ENCODE measurements at regions not wholly inside any gene's neighbourhood (a gene's known extent, or its start where the extent isn't known, plus 50 kb on each side); places are given as distances from the start of the nearest gene placed in this dataset.

DNA sequence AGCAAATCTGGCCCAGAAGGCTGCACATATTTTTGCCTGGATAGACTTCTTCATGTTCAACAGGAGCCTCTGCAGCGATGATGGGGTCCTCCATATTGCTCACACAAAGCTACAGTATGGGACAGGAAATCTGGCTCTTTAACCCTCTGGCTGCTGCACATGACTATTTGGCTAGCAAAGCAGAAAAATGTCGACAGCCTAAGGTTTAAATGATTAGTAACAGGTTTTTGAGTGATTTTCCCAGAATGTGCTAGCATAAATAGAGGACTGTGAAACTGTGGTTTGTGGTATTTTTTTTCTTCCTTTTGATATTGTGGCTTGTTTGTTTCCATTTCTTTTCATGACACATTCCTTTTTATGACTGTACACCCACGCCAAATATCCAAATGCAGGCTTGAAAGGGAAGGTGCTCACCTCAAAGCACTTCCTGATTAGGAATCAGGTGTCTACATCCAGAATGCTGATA lies 120.2 kb upstream of the GK2 start:
- TF ChIP-seq JUND (IDR thresholded peaks at IDR 0.05; ENCODE audit: low read depth) = no peak
- DNase-seq (ENCODE audit: low read depth in 1 of 2, low spot score in 1 of 2) = no peak
- in situ Hi-C loops (cut with HindIII; ENCODE audit: low pct_unique_long_range_greater_than_20kb, low sequenced_read_pairs) = no loop called here

DNA sequence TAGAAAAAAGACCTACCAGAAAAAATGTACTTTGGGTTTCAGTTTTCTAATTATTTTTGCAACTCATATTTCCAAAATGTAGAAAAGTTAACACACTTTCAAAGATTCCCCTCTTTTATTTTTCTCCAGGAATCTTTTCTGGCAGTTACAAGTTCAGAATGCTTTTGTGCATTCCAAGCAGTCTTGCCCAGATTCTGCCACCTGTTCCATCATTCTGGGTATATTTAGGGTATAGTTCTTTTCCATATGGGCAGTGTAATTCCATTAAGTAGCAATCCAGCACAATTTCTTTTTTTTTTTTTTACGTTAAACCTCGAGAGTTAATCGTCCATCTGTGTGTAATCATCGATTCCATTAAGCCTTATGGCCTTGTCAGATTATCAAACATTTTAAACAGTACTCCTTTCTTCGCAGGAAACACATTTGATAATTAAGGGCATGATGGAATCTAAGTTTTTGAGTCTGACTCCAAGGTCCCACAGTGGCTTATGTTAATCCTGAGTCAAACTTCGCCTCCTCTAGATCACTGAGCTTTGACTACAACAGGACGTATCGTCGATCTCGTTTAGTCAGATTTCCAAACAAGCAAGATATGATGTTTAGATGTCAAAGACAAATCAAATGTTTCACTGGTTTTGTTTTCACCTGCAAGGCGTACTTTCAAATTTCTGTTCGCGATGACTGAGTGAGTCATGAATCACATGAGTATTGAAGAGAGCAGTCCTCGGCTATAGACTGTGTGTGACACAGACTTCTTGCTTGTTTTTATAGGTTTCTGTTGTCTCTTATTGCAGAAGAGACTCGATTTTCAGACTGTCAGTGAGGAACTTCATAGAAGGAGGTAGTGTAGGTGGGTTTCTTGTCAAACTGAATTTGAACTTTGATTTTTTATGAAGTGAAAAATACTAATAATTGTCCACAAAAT lies 118.9 kb upstream of the GK2 start:
- in situ Hi-C loops (cut with HindIII; ENCODE audit: low pct_unique_long_range_greater_than_20kb, low sequenced_read_pairs) = no loop called here
- no peak for TF ChIP-seq JUND (IDR thresholded peaks at IDR 0.05; ENCODE audit: low read depth)

GRCh38 chr4:79516114-79516513 lies 108.1 kb upstream of the GK2 start:
- in situ Hi-C loops (cut with HindIII; ENCODE audit: low pct_unique_long_range_greater_than_20kb, low sequenced_read_pairs) = no loop called here
- no peak for DNase-seq (ENCODE audit: low read depth in 1 of 2, low spot score in 1 of 2)
- TF ChIP-seq JUND (IDR thresholded peaks at IDR 0.05; ENCODE audit: low read depth) = no peak

More for the DNA sequence above, 118.9 kb upstream of the GK2 start:
- no peak for DNase-seq (ENCODE audit: low read depth in 1 of 2, low spot score in 1 of 2)

GRCh38 chr4:79514621-79515329 lies 106.7 kb upstream of the GK2 start:
- in situ Hi-C loops (cut with HindIII; ENCODE audit: low pct_unique_long_range_greater_than_20kb, low sequenced_read_pairs) = no loop called here
- TF ChIP-seq JUND (IDR thresholded peaks at IDR 0.05; ENCODE audit: low read depth) = no peak
- no peak for DNase-seq (ENCODE audit: low read depth in 1 of 2, low spot score in 1 of 2)

DNA sequence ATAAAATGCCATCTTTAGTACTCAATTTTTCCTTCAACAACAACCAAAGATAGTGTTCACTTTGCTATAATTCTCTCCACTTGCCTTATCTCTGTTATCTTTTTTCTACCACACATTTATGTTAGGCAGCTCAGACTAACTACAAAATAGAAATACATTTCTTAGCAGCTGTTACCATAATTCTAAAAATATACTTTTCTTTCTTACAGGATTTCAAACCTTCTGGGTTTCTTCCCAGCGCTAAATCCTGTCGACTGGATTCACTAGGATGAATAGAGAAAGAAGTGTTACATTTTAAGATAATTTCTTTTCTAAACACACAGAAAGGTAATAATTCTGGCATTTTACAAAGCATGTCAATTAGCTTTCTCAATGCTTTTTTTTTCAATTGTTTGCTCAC lies 105.5 kb upstream of the GK2 start:
- in situ Hi-C loops (cut with HindIII; ENCODE audit: low pct_unique_long_range_greater_than_20kb, low sequenced_read_pairs) = no loop called here
- DNase-seq (ENCODE audit: low read depth in 1 of 2, low spot score in 1 of 2) = no peak
- no peak for TF ChIP-seq JUND (IDR thresholded peaks at IDR 0.05; ENCODE audit: low read depth)

DNA sequence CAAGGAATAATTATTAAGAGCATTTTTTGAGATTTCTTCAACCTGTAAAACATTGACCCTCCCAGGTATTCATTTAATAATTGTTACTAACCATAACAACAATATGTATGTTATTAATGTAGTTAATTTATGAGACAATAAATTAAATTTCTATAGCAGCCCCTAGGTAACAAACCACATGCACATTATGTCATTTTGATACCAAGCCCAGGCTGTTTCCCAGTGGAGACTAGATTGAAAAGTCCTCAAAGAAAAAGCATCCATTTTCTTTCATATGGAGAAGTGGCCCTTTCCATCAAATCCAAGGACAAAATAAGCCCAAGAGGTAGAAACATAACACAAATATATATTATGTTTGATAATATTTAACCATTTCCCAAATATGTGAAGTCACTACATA lies 104.3 kb upstream of the GK2 start:
- no peak for TF ChIP-seq JUND (IDR thresholded peaks at IDR 0.05; ENCODE audit: low read depth)
- no peak for DNase-seq (ENCODE audit: low read depth in 1 of 2, low spot score in 1 of 2)
- in situ Hi-C loops (cut with HindIII; ENCODE audit: low pct_unique_long_range_greater_than_20kb, low sequenced_read_pairs) = no loop called here

GRCh38 chr4:79502081-79502480 lies 94.1 kb upstream of the GK2 start:
- DNase-seq (ENCODE audit: low read depth in 1 of 2, low spot score in 1 of 2) = no peak
- in situ Hi-C loops (cut with HindIII; ENCODE audit: low pct_unique_long_range_greater_than_20kb, low sequenced_read_pairs) = no loop called here
- no peak for TF ChIP-seq JUND (IDR thresholded peaks at IDR 0.05; ENCODE audit: low read depth)

DNA sequence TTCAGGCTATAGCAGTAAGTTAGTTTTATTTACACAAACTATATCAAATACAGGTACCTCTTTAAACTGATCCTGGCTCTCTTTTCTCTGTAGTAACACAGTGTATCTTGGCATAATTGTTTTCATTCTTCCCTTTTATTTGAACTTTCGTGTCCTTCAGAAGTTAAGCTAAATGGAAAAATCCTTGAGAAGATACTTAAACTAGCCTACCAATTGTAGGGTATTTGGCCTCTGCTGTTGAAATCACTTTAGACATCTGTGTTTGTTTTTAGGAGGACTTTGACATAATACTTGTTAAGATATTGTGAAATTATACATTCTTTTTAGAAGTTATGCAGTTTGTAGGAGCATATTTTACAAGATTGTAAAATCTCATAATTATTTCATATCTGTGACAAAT lies 90.3 kb upstream of the GK2 start:
- in situ Hi-C loops (cut with HindIII; ENCODE audit: low pct_unique_long_range_greater_than_20kb, low sequenced_read_pairs) = no loop called here
- DNase-seq (ENCODE audit: low read depth in 1 of 2, low spot score in 1 of 2) = no peak
- TF ChIP-seq JUND (IDR thresholded peaks at IDR 0.05; ENCODE audit: low read depth) = no peak

DNA sequence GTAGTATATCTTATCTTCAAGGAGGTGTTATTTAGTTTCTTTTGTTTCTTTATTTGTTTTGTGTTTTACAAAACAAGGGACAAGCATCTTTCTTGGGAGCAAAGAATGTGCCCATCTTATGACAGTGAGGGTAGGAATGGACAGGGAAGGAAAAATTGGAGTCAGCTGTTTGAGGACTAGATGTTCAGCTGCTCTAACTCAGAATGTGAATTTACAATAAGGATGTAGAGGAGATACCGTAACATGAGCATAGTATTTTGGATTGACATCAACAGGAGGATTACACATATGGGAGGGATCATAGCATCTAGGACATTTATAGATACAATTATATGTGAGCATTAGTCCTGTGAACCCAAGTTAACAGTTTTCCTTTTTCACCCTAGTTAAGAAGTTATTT lies 89.0 kb upstream of the GK2 start:
- DNase-seq (ENCODE audit: low read depth in 1 of 2, low spot score in 1 of 2) = no peak
- TF ChIP-seq JUND (IDR thresholded peaks at IDR 0.05; ENCODE audit: low read depth) = no peak
- in situ Hi-C loops (cut with HindIII; ENCODE audit: low pct_unique_long_range_greater_than_20kb, low sequenced_read_pairs) = no loop called here

- in situ Hi-C loops (cut with HindIII; ENCODE audit: low pct_unique_long_range_greater_than_20kb, low sequenced_read_pairs) = no loop called here
- no peak for DNase-seq (ENCODE audit: low read depth in 1 of 2, low spot score in 1 of 2)
- no peak for TF ChIP-seq JUND (IDR thresholded peaks at IDR 0.05; ENCODE audit: low read depth)
These were observed 87.4 kb upstream of the GK2 start for GRCh38 chr4:79495447-79495846.

GRCh38 chr4:79492148-79492547 lies 84.1 kb upstream of the GK2 start:
- no peak for TF ChIP-seq JUND (IDR thresholded peaks at IDR 0.05; ENCODE audit: low read depth)
- in situ Hi-C loops (cut with HindIII; ENCODE audit: low pct_unique_long_range_greater_than_20kb, low sequenced_read_pairs) = no loop called here
- peak in 1 of 2 experiments; percentile 68 for DNase-seq (ENCODE audit: low read depth in 1 of 2, low spot score in 1 of 2)

- in situ Hi-C loops (cut with HindIII; ENCODE audit: low pct_unique_long_range_greater_than_20kb, low sequenced_read_pairs) = no loop called here
- DNase-seq (ENCODE audit: low read depth in 1 of 2, low spot score in 1 of 2) = no peak
- no peak for TF ChIP-seq JUND (IDR thresholded peaks at IDR 0.05; ENCODE audit: low read depth)
These were observed 81.5 kb upstream of the GK2 start for GRCh38 chr4:79489506-79489905.

DNA sequence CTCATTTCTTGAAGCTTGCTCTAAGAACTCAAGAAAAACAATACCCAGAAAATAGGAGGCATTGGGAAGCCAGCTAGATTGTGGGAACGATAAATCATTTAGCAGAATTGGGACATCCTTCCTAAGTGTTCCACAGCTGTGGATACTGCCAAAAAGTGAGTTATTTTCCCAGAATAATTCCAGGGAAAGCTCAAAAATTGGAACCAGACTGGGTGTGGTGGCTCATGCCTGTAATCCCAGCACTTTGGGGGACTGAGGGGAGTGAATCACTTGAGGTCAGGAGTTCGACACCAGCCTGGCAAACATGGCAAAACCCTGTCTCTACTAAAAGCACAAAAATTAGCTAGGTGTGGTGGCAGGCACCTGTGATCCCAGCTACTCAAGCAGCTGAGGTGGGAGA lies 68.2 kb upstream of the GK2 start:
- in situ Hi-C loops (cut with HindIII; ENCODE audit: low pct_unique_long_range_greater_than_20kb, low sequenced_read_pairs) = no loop called here
- no peak for TF ChIP-seq JUND (IDR thresholded peaks at IDR 0.05; ENCODE audit: low read depth)
- DNase-seq (ENCODE audit: low read depth in 1 of 2, low spot score in 1 of 2) = no peak

All from T47D (cell line).